Breast epithelium (tissue), 4 donors: ENCODE measurements at regions not wholly inside any gene's neighbourhood (a gene's known extent, or its start where the extent isn't known, plus 50 kb on each side); places are given as distances from the start of the nearest gene placed in this dataset.

Experiments used
- DNase-seq, 2 donors: peaks; one replicate each; pipeline ENCODE4 v3.0.0-alpha.2; 2019; ENCODE audit warnings: low spot score in 2 of 2
- H3K27ac ChIP-seq, 2 donors: fragments of 200-600 bp; sonication (generic) in 1 of 2; one replicate each; pipeline ENCODE4 v1.5.1; 2016 to 2019; ENCODE audit warnings: mild to moderate bottlenecking in 1 of 2
- H3K27me3 ChIP-seq, 2 donors: fragments of 200-600 bp; sonication (generic) in 1 of 2; one replicate each; pipeline versions ENCODE4 v1.5.1 to v1.6.0; 2017 to 2019; ENCODE audit warnings: control low read depth in 1 of 2, mild to moderate bottlenecking in 1 of 2
- H3K36me3 ChIP-seq: fragments of 200-600 bp; one replicate; pipeline ENCODE4 v1.5.1; 2019
- H3K4me1 ChIP-seq, 2 donors: fragments of 200-600 bp; sonication (generic); one replicate each; pipeline ENCODE4 v1.5.1; 2016 to 2019; ENCODE audit warnings: control low read depth in 1 of 2
- H3K4me3 ChIP-seq, 3 donors: fragments of 200-600 bp; sonication (generic); 1 replicate in 2 of 3; 2 replicates in 1 of 3; pipeline ENCODE4 v1.5.1; 2016 to 2019; ENCODE audit warnings: mild to moderate bottlenecking in 3 of 3, moderate library complexity in 2 of 3
- H3K9me3 ChIP-seq, 2 donors: fragments of 200-600 bp; sonication (generic) in 1 of 2; one replicate each; pipeline ENCODE4 v1.5.1; 2016 to 2019; ENCODE audit warnings: control low read depth in 1 of 2
- POLR2A ChIP-seq: fragments of 450-650 bp; IDR thresholded peaks from one replicate; pipeline ENCODE4 v1.6.1; 2016; ENCODE audit warnings: antibody characterized with exemption, mild to moderate bottlenecking, moderate library complexity
- POLR2AphosphoS5 ChIP-seq, 3 donors: sonication (generic); formaldehyde crosslinking; IDR thresholded peaks; one replicate each; pipeline ENCODE4 v1.6.1; 2017; ENCODE audit warnings: antibody characterized with exemption in 3 of 3
- intact Hi-C: fragments of 100-400 bp; cut with DNase I; formaldehyde crosslinking; loops from one replicate; pipeline ENCODE4 v1.15.1; 2023; ENCODE audit warnings: low total_unique reads
- TF ChIP-seq, protein P1 (sequence below), 3 donors: fragments of 450-650 bp; IDR thresholded peaks; one replicate each; pipeline ENCODE4 v1.5.1; 2016 to 2017; ENCODE audit warnings: antibody characterized with exemption in 3 of 3, mild to moderate bottlenecking in 3 of 3, moderate library complexity in 3 of 3

DNA sequence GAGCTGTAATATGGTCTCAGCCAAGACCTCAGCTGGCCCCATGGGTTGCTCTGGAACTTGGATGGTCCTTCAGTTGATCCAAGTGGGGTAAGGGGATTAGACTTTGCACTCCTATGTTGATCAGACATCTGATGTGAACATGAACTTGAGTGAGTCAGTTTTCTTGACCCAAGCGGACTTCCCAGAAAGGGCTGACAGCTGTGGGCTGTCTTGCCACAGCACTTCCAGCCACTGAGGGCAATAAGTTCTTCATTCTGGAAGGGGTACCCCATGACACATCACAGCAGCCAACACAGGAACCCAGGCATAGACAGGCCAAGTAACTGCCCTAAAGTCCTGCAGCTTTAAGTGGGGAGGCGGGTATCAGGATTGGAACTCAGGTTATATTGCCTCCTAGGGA, 93.9 kb upstream of the USP24 start:
- Histone ChIP-seq H3K27ac (no peak overlapping the region), H3K27me3 (no peaks in the 10 kb centered on the region), H3K4me3 (no peak overlapping the region), H3K4me1 (no peaks in the 10 kb centered on the region), H3K36me3 (no peaks in the 10 kb centered on the region), H3K9me3 (no peaks in the 10 kb centered on the region)
- DNase-seq: no peak
- intact Hi-C loops: no loop called here
- no peak for TF ChIP-seq POLR2A

DNA sequence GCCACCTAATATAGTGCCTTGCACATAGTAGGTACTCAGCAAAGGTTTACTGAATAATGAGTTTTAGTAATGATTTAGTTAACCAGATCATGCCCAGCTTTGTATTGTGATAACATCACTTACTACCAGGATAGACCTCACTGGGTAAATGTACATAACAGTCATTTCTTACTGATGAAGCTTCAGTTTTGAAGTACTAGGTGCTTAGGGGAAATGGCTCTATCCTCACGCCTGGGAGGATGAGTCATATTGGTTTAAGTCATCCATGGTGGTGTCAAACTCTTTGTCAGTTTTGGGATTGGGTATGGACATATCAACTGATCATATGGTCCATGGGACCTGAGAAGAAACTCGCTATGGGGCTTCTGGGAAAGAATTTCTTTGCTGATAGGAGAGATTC, 90.6 kb upstream of the USP24 start:
- H3K9me3 ChIP-seq: no peaks in the 10 kb centered on the region
- H3K4me1 ChIP-seq: no peaks in the 10 kb centered on the region
- H3K36me3 ChIP-seq: no peaks in the 10 kb centered on the region
- TF ChIP-seq, protein P1, sequence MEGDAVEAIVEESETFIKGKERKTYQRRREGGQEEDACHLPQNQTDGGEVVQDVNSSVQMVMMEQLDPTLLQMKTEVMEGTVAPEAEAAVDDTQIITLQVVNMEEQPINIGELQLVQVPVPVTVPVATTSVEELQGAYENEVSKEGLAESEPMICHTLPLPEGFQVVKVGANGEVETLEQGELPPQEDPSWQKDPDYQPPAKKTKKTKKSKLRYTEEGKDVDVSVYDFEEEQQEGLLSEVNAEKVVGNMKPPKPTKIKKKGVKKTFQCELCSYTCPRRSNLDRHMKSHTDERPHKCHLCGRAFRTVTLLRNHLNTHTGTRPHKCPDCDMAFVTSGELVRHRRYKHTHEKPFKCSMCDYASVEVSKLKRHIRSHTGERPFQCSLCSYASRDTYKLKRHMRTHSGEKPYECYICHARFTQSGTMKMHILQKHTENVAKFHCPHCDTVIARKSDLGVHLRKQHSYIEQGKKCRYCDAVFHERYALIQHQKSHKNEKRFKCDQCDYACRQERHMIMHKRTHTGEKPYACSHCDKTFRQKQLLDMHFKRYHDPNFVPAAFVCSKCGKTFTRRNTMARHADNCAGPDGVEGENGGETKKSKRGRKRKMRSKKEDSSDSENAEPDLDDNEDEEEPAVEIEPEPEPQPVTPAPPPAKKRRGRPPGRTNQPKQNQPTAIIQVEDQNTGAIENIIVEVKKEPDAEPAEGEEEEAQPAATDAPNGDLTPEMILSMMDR (IDR thresholded peaks at IDR 0.05): no peak
- TF ChIP-seq POLR2A (no peak), POLR2AphosphoS5 (IDR thresholded peaks at IDR 0.05) (no peak)
- no peak overlapping the region for H3K27ac ChIP-seq
- no peak for DNase-seq
- intact Hi-C loops: no loop called here
- no peak overlapping the region for H3K4me3 ChIP-seq
- no peaks in the 10 kb centered on the region for H3K27me3 ChIP-seq

GRCh38 chr1:55304229-55304740, 89.1 kb upstream of the USP24 start:
- Histone ChIP-seq H3K4me1 (no peaks in the 10 kb centered on the region), H3K36me3 (no peaks in the 10 kb centered on the region), H3K27me3 (no peaks in the 10 kb centered on the region), H3K9me3 (no peaks in the 10 kb centered on the region), H3K4me3 (no peak overlapping the region), H3K27ac (no peak overlapping the region)
- TF ChIP-seq POLR2AphosphoS5 (IDR thresholded peaks at IDR 0.05) (no peak), POLR2A (no peak)
- TF ChIP-seq, protein P1 (IDR thresholded peaks at IDR 0.05): no peak
- intact Hi-C loops: no loop called here
- DNase-seq: no peak

- Histone ChIP-seq H3K27ac (no peak overlapping the region), H3K36me3 (no peaks in the 10 kb centered on the region), H3K4me1 (no peaks in the 10 kb centered on the region), H3K27me3 (no peaks in the 10 kb centered on the region), H3K4me3 (no peak overlapping the region), H3K9me3 (no peaks in the 10 kb centered on the region)
- DNase-seq: no peak
- no peak for TF ChIP-seq POLR2A
- TF ChIP-seq, protein P1 (IDR thresholded peaks at IDR 0.05): no peak
- TF ChIP-seq POLR2AphosphoS5 (IDR thresholded peaks at IDR 0.05): no peak
- intact Hi-C loops: no loop called here
Measured at GRCh38 chr1:55302972-55303371, 87.8 kb upstream of the USP24 start.

- Histone ChIP-seq H3K9me3 (no peaks in the 10 kb centered on the region), H3K27me3 (no peaks in the 10 kb centered on the region), H3K27ac (no peak overlapping the region), H3K4me3 (no peak overlapping the region), H3K36me3 (no peaks in the 10 kb centered on the region), H3K4me1 (no peaks in the 10 kb centered on the region)
- no peak for DNase-seq
- TF ChIP-seq POLR2AphosphoS5 (IDR thresholded peaks at IDR 0.05): no peak
- TF ChIP-seq, protein P1 (IDR thresholded peaks at IDR 0.05): no peak
- no peak for TF ChIP-seq POLR2A
- intact Hi-C loops: no loop called here
Measured at GRCh38 chr1:55301912-55302311, 86.7 kb upstream of the USP24 start.

GRCh38 chr1:55300975-55301374, 85.8 kb upstream of the USP24 start:
- no peaks in the 10 kb centered on the region for H3K36me3 ChIP-seq
- H3K4me1 ChIP-seq: no peaks in the 10 kb centered on the region
- TF ChIP-seq, protein P1 (IDR thresholded peaks at IDR 0.05): no peak
- TF ChIP-seq POLR2AphosphoS5 (IDR thresholded peaks at IDR 0.05) (no peak), POLR2A (no peak)
- intact Hi-C loops: no loop called here
- DNase-seq: no peak
- peaks cover 0 to 4% of the 10 kb centered on the region in 2 donors for H3K9me3 ChIP-seq
- no peak overlapping the region for H3K4me3 ChIP-seq
- H3K27ac ChIP-seq: no peak overlapping the region
- H3K27me3 ChIP-seq: no peaks in the 10 kb centered on the region
